PC-3 (cell line): ENCODE measurements at regions not wholly inside any gene's neighbourhood (a gene's known extent, or its start where the extent isn't known, plus 50 kb on each side); places are given as distances from the start of the nearest gene placed in this dataset.

Experiments used
- ATAC-seq: fragments of 200-7000 bp; cut with Tn5 transposase; 2 replicates; pipeline ENCODE4 v1.9.1; 2020; ENCODE audit warnings: mild to moderate bottlenecking, moderate library complexity
- BruUV-seq: library from RNA; stranded (reverse); fragments of 400-500 nt; replicated peaks from 2 replicates; lab custom pipeline; 2021; lab: Mats Ljungman, UMichigan
- CTCF ChIA-PET: fragments of 300-600 bp; sonication (Branson Sonifier 250); formaldehyde crosslinking; loops from one replicate; lab custom pipeline; 2022; ENCODE audit warnings: antibody characterized with exemption; lab: Charles Lee
- POLR2A ChIA-PET: fragments of 300-600 bp; sonication (Branson Sonifier 250); formaldehyde crosslinking; loops from one replicate; lab custom pipeline; 2022; ENCODE audit warnings: antibody characterized with exemption; ENCODE audit not compliant: unreplicated experiment; lab: Charles Lee
- DNase-seq: peaks from one replicate; pipeline ENCODE4 v3.0.0-alpha.2; 2015
- H2AFZ ChIP-seq: fragments of 300-600 bp; sonication (generic); 2 replicates; pipeline ENCODE4 v1.6.0; 2016; ENCODE audit warnings: antibody characterized with exemption, low read length
- H3F3A ChIP-seq: fragments of 300-600 bp; sonication (generic); one replicate; pipeline ENCODE4 v1.6.0; 2017; ENCODE audit warnings: antibody characterized with exemption, low read length, control low read depth, mild to moderate bottlenecking; ENCODE audit not compliant: unreplicated experiment
- H3K27ac ChIP-seq: fragments of 300-600 bp; sonication (generic); 2 replicates; pipeline ENCODE4 v1.5.1; 2016; ENCODE audit warnings: mild to moderate bottlenecking, low read length
- H3K27me3 ChIP-seq: fragments of 300-600 bp; sonication (generic); 2 replicates; pipeline ENCODE4 v1.6.1; 2016; ENCODE audit warnings: low read length, mixed read lengths
- H3K36me3 ChIP-seq: fragments of 300-600 bp; sonication (generic); 2 replicates; pipeline ENCODE4 v1.6.1; 2016; ENCODE audit warnings: low read depth, mixed run types, low read length, mixed read lengths
- H3K4me1 ChIP-seq: fragments of 300-600 bp; sonication (generic); 2 replicates; pipeline ENCODE4 v1.5.1; 2016; ENCODE audit warnings: low read length; ENCODE audit not compliant: insufficient read depth
- H3K4me2 ChIP-seq: fragments of 300-600 bp; sonication (generic); 2 replicates; pipeline ENCODE4 v1.6.0; 2016; ENCODE audit warnings: low read length
- H3K4me3 ChIP-seq: fragments of 300-600 bp; sonication (generic); 2 replicates; pipeline ENCODE4 v1.5.1; 2016; ENCODE audit warnings: mild to moderate bottlenecking, low read length, mixed read lengths
- H3K79me2 ChIP-seq: fragments of 300-600 bp; sonication (generic); 2 replicates; pipeline ENCODE4 v1.6.1; 2017; ENCODE audit warnings: low read length, mixed read lengths
- H3K9ac ChIP-seq: fragments of 300-600 bp; sonication (generic); 2 replicates; pipeline ENCODE4 v1.6.0; 2016; ENCODE audit warnings: mild to moderate bottlenecking, low read length
- H3K9me2 ChIP-seq: fragments of 300-600 bp; sonication (generic); replicated peaks from 2 replicates; pipeline ENCODE4 v1.6.1; 2016; ENCODE audit warnings: mixed run types, low read length, mixed read lengths
- H3K9me3 ChIP-seq: fragments of 300-600 bp; sonication (generic); 2 replicates; pipeline ENCODE4 v1.6.1; 2016; ENCODE audit warnings: low read length, mixed read lengths
- H4K20me1 ChIP-seq: fragments of 300-600 bp; sonication (generic); 2 replicates; pipeline ENCODE4 v1.6.1; 2016; ENCODE audit warnings: low read length, mixed read lengths
- EZH2 ChIP-seq: fragments of 300-600 bp; sonication (generic); IDR thresholded peaks from one replicate; pipeline ENCODE4 v1.6.1; 2017; ENCODE audit warnings: antibody characterized with exemption, mild to moderate bottlenecking, low read length; ENCODE audit not compliant: unreplicated experiment
- EZH2phosphoT487 ChIP-seq: fragments of 300-600 bp; sonication (generic); IDR thresholded peaks from 2 replicates; pipeline ENCODE4 v1.6.1; 2018; ENCODE audit warnings: mild to moderate bottlenecking, antibody characterized with exemption, low read length, borderline replicate concordance
- intact Hi-C: fragments of 100-400 bp; cut with micrococcal nuclease; formaldehyde crosslinking; loops from 2 replicates; pipeline ENCODE4 v1.9.0; 2023
- TF ChIP-seq, protein P1 (sequence below): fragments of 300-600 bp; sonication (generic); conservative IDR thresholded peaks from 2 replicates; pipeline ENCODE4 v1.5.1; 2017; ENCODE audit warnings: antibody characterized with exemption, low read depth, mild to moderate bottlenecking, low read length

DNA sequence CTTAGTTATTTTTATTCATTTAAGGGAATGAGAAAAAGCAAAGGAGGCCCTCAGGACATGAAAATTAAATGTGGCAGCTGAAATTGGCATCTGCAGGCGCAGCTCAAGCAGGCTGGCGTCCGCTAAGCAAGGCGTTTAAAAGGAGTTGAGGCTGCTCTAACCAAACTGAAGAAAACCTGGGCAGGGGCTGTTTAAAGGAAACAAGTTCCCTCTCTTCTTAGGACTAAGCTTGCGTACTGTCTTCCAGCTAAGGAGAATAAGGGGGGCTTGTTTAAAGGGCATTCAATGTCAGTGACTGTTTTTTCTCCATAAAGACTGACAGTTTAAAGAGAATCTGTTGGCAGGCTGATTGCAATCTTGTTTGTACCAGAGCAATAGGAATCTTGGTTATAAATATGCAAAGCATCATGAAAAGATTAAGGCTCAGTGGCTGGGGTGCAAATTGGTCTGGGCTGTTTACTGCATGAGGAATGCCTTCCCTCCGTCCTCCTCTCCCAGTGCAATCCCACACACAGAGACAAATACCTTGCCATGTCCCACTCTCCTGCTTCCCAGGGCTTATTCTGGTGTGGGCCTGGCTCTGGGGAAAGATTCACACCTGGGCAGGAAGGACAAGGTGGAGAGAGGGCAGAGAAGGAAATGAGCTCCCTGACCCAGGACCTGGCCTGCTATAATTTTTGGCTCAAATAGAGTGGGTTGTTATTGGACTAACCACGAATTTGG lies 85.9 kb upstream of the LIFR start:
- intact Hi-C loops, result no loop called here

DNA sequence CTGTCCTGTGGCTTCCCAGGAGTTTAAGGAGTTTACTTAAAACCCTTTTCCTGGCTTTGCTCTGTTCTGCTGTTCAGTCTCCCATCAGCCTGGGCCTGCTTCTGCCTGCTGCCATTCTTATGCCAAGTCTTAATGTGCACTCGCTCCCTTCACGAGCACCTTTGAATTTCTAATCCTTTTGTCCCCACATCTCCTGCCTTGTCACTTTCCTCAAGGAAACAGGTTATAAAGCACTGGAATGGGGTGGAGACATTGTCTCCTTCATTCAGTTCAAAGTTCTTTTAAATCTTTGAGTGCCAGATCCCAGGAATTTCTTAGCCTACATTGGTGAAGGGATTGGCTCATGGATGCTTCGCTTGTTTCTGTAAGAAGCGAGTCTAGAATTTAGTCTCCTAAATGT lies 87.2 kb upstream of the LIFR start:
- no peak overlapping the region for H3K4me2 ChIP-seq
- H2AFZ ChIP-seq, result no peak overlapping the region
- intact Hi-C loops, result no loop called here
- no peaks in the 10 kb centered on the region for H3K36me3 ChIP-seq
- H3K9me3 ChIP-seq, result no peaks in the 10 kb centered on the region
- CTCF ChIA-PET, result no interaction called here
- no peak overlapping the region for H3K4me3 ChIP-seq
- ATAC-seq (no peak), DNase-seq (no peak)
- H3K27me3 ChIP-seq, result no peaks in the 10 kb centered on the region
- H4K20me1 ChIP-seq, result no peaks in the 10 kb centered on the region
- POLR2A ChIA-PET, result no interaction called here
- no peaks in the 10 kb centered on the region for H3K79me2 ChIP-seq
- TF ChIP-seq EZH2 (no peak), EZH2phosphoT487 (no peak)
- TF ChIP-seq, protein P1, sequence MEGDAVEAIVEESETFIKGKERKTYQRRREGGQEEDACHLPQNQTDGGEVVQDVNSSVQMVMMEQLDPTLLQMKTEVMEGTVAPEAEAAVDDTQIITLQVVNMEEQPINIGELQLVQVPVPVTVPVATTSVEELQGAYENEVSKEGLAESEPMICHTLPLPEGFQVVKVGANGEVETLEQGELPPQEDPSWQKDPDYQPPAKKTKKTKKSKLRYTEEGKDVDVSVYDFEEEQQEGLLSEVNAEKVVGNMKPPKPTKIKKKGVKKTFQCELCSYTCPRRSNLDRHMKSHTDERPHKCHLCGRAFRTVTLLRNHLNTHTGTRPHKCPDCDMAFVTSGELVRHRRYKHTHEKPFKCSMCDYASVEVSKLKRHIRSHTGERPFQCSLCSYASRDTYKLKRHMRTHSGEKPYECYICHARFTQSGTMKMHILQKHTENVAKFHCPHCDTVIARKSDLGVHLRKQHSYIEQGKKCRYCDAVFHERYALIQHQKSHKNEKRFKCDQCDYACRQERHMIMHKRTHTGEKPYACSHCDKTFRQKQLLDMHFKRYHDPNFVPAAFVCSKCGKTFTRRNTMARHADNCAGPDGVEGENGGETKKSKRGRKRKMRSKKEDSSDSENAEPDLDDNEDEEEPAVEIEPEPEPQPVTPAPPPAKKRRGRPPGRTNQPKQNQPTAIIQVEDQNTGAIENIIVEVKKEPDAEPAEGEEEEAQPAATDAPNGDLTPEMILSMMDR, result no peak
- H3K4me1 ChIP-seq, result no peaks in the 10 kb centered on the region
- H3K9ac ChIP-seq, result no peak overlapping the region
- 0 out of 2 replicates have a peak, but pooled peaks cover 3% of the 10 kb centered on the region for H3K9me2 ChIP-seq
- no peaks in the 10 kb centered on the region for H3F3A ChIP-seq
- no peak overlapping the region for H3K27ac ChIP-seq
- no TSS peak for BruUV-seq

More for the DNA sequence above, 85.9 kb upstream of the LIFR start:
- H3K9me2 ChIP-seq, result 0 out of 2 replicates have a peak, but pooled peaks cover under 1% of the 10 kb centered on the region
- no peak overlapping the region for H3K4me2 ChIP-seq
- H3K9me3 ChIP-seq, result no peaks in the 10 kb centered on the region
- no peaks in the 10 kb centered on the region for H3K27me3 ChIP-seq
- DNase-seq, result no peak
- no peak overlapping the region for H2AFZ ChIP-seq
- no peaks in the 10 kb centered on the region for H3K4me1 ChIP-seq
- ATAC-seq, result no peak
- CTCF ChIA-PET, result no interaction called here
- H3K9ac ChIP-seq, result no peak overlapping the region
- no TSS peak for BruUV-seq
- no peaks in the 10 kb centered on the region for H3K79me2 ChIP-seq
- no peaks in the 10 kb centered on the region for H4K20me1 ChIP-seq
- no peak overlapping the region for H3K27ac ChIP-seq
- no peaks in the 10 kb centered on the region for H3K36me3 ChIP-seq
- no peaks in the 10 kb centered on the region for H3F3A ChIP-seq
- TF ChIP-seq, protein P1, result no peak
- TF ChIP-seq EZH2phosphoT487 (no peak), EZH2 (no peak)
- POLR2A ChIA-PET, result no interaction called here
- no peak overlapping the region for H3K4me3 ChIP-seq

DNA sequence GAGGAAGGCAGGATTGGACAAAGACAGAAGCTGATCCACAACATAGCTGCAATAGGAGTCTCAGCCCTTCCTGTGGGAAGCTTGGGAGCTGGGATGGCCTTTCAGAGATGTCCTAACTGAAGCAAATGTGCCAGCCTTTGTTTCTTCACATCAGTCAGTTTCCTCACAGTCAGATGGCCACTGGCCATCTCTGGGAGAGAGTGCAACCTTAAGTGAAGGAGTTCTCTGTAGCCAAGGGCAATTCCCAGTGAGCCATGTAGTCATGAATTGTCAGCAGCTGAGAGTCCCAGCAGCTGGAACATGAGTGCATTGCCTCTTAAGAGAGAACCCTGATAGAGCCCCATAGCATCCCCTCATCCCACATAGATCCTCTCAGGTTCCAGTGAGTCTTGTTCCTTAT lies 89.1 kb upstream of the LIFR start:
- Histone ChIP-seq H3K27ac (no peak overlapping the region), H3K79me2 (no peaks in the 10 kb centered on the region), H3K36me3 (no peaks in the 10 kb centered on the region), H4K20me1 (no peaks in the 10 kb centered on the region), H3K9me2 (0 out of 2 replicates have a peak, but pooled peaks cover 3% of the 10 kb centered on the region), H3K4me2 (no peak overlapping the region), H3K4me1 (peaks cover 4% of the 10 kb centered on the region; the same call in 1 of the 2 replicates), H3K9ac (no peak overlapping the region), H3F3A (no peaks in the 10 kb centered on the region), H2AFZ (no peak overlapping the region), H3K4me3 (no peak overlapping the region), H3K9me3 (no peaks in the 10 kb centered on the region), H3K27me3 (no peaks in the 10 kb centered on the region)
- ChIA-PET CTCF (no interaction called here), POLR2A (no interaction called here)
- no peak for DNase-seq
- no TSS peak for BruUV-seq
- TF ChIP-seq EZH2, result no peak
- TF ChIP-seq EZH2phosphoT487, result no peak
- TF ChIP-seq, protein P1, result no peak
- intact Hi-C loops, result no loop called here
- ATAC-seq, result no peak
